ENCODE measurements at regions not wholly inside any gene's neighbourhood (a gene's known extent, or its start where the extent isn't known, plus 50 kb on each side); places are given as distances from the start of the nearest gene placed in this dataset.

DNA sequence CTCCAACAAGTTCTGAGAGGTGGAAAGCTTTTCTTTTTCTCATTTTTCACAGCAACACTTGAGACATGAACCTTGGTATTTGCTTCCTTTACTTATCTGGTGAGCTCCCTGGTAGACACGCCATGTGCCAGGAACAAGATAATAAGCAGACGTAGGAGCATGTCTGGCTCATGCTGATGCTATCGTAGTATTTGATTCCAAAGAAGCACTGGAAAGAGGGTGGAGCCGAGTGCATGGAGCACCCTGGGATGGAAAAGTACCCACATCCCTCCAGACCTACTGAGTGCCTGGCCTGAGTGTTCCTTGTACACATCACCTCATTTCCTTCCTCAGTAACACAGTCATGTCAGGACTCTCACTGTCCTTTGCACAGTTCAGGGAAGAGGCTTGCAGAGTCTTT, 231.0 kb downstream of the CBLN1 start:
- TF ChIP-seq, protein P1, sequence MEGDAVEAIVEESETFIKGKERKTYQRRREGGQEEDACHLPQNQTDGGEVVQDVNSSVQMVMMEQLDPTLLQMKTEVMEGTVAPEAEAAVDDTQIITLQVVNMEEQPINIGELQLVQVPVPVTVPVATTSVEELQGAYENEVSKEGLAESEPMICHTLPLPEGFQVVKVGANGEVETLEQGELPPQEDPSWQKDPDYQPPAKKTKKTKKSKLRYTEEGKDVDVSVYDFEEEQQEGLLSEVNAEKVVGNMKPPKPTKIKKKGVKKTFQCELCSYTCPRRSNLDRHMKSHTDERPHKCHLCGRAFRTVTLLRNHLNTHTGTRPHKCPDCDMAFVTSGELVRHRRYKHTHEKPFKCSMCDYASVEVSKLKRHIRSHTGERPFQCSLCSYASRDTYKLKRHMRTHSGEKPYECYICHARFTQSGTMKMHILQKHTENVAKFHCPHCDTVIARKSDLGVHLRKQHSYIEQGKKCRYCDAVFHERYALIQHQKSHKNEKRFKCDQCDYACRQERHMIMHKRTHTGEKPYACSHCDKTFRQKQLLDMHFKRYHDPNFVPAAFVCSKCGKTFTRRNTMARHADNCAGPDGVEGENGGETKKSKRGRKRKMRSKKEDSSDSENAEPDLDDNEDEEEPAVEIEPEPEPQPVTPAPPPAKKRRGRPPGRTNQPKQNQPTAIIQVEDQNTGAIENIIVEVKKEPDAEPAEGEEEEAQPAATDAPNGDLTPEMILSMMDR (IDR thresholded peaks at IDR 0.05 in 2 of 3, conservative IDR thresholded peaks at IDR 0.05 in 1 of 3; ENCODE audit: borderline replicate concordance in 1 of 3, insufficient read depth in 1 of 3, low read depth in 2 of 3, low read length in 2 of 3): no peak
- TF ChIP-seq ZFX (IDR thresholded peaks at IDR 0.05) (no peak), YY1 (IDR thresholded peaks at IDR 0.05; ENCODE audit: extremely low read depth, insufficient replicate concordance, low read depth, low read length) (no peak), POLR2A (IDR thresholded peaks at IDR 0.05; ENCODE audit: borderline replicate concordance, extremely low read depth, insufficient read depth, insufficient read length) (no peak)
